HUDEP-2 (cell line): ENCODE measurements at regions not wholly inside any gene's neighbourhood (a gene's known extent, or its start where the extent isn't known, plus 50 kb on each side); places are given as distances from the start of the nearest gene placed in this dataset.
A peak's percentile ranks its signal among the peaks of the same experiment; 100 is the strongest.

Experiments
- DNase-seq, 76 experiments: peaks; one replicate each; lab custom pipeline; 2025; ENCODE audit not compliant: unreplicated experiment in 76 of 76; lab: John Stamatoyannopoulos, UW

- DNase-seq: no peak
These were observed 64.6 kb downstream of the LINC01488 start for GRCh38 chr11:69545976-69546617.

DNA sequence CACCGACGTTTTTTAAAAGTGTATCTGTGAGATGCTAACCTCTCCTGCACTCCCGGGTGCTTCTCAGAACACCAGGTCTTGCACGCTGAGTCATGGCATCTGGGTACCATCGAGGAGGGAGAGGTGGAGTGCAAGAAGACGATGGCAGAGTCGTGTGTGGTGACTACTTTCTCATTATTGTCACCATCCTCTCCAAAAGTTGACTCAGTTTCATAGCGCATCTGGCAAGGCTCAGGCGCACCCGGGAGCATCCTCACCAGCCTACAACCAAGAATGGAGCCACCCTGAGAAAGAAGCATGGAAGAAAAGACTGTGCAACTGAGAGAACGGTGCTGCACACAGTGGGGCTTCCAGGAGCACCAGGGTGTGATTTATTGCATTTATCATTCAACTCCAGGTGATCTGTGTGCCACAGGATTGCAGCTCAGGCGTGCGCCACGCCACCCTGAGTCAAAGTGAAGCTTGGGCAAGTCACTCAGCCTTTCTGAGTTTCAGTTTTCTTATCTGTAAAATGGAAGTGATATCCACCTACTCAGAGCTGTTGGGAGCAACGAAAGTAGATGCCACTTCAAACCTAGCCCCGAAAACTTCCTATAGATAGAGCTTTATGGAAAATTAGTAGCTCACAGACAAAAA is 65.4 kb downstream of the LINC01488 start:
- peak in 2 of 76 experiments; percentile 4 to 6 for DNase-seq

- no peak for DNase-seq
These were observed 69.4 kb downstream of the LINC01488 start for GRCh38 chr11:69550846-69551245.

DNA sequence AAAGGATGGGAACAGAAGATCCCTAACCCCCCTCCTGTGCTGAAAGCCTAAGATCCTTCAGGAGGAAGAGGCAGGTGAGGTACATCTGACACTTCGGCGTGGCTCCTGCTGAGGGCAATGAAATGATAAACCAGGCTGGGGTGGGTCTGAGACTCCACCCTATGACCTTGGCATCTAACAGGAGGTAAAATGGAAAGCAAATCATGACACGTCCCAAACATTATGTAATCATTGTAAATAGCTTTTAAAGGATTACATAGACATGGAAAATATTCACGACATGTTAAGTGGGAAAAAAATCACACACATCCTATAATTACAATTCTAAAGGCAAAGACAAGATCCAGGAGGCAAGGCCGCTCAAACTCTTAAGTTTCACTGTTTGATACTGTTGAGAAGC is 70.5 kb downstream of the LINC01488 start:
- no peak for DNase-seq

- no peak for DNase-seq
These were observed 71.5 kb downstream of the LINC01488 start for GRCh38 chr11:69552951-69553350.

GRCh38 chr11:69553416-69554357 is 72.2 kb downstream of the LINC01488 start:
- DNase-seq: no peak

- no peak for DNase-seq
These were observed 73.4 kb downstream of the LINC01488 start for GRCh38 chr11:69554849-69555248.

- DNase-seq: no peak
These were observed 75.8 kb downstream of the LINC01488 start for GRCh38 chr11:69557266-69557665.

GRCh38 chr11:69558519-69558941 is 77.1 kb downstream of the LINC01488 start:
- DNase-seq: no peak

DNA sequence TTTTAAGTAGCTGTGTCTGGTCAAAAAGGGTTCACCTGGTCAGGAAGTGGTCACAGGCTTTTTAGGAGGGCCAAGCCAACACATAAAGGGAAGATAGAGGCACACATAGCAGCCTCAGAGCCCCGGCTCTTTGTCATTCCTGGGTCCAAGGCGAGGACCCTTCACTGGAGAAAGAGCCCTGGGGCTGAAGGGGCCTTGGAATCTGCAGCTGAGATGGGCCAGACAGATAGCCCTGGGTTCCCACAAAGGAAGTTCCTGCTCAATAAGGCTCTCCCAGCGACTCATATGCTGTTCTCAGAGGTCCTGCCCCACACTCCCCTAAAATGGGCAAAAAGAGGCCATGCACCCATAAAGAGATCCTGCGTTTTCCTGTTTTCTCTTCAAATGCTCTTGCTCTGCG is 77.7 kb downstream of the LINC01488 start:
- DNase-seq: no peak

- DNase-seq: no peak
These were observed 78.8 kb downstream of the LINC01488 start for GRCh38 chr11:69560141-69560790.

DNA sequence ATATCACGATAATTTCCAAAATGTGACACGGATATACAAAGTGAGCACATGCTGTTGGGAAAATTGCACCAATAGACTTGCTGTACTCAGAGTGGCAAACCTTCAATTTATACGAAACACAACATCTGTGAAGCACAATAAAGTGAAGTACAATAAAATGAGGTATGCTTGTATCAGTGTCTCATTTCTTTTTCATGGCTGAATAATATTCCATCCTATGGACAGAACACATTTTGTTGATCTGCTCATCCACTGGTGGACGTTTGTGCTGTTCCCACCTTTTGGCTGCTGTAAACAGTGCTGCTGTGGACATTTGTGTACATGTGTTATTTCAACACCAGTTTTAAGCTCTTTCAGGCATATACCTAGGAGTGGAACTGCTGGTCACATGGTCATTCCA is 78.7 kb upstream of the CCND1 start:
- no peak for DNase-seq

DNA sequence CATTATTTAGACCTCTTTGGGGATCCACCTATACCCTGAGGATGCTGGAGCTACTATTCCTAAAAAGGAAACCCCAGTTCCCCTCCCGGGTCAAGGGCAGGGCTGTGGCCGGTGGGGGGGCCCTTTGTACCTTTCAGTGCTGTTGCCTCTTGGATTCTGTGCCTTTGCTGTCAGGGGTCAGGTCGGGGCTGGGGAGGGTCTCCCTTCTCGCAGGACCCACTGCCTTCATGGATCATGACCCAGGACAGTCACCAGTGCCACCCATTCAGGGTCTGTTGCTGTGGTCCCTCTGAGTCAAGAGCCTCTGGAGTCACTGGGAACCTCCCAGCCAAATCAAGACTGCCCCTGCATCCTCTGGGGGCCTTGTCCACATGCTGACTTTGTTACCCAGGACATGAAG is 78.1 kb upstream of the CCND1 start:
- no peak for DNase-seq

DNA sequence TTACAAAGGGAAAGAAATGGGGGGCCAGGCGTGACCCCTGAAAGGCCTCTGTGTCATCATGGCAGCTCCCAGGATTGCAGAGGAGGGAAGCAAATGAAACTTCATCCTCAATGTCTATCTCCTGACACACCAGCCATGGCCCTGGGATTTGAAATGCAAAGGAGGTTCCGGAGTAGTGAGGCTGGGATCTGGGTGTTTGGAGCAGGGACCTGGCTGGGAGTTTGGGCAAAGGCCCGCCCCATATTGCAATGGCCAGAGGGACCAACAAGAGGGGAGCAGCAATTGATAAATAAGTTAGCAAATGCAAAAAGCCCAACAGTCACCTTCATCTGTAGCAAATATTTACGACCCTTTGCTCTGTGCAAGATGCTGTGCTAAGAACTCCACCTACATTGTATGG is 77.7 kb upstream of the CCND1 start:
- no peak for DNase-seq

DNA sequence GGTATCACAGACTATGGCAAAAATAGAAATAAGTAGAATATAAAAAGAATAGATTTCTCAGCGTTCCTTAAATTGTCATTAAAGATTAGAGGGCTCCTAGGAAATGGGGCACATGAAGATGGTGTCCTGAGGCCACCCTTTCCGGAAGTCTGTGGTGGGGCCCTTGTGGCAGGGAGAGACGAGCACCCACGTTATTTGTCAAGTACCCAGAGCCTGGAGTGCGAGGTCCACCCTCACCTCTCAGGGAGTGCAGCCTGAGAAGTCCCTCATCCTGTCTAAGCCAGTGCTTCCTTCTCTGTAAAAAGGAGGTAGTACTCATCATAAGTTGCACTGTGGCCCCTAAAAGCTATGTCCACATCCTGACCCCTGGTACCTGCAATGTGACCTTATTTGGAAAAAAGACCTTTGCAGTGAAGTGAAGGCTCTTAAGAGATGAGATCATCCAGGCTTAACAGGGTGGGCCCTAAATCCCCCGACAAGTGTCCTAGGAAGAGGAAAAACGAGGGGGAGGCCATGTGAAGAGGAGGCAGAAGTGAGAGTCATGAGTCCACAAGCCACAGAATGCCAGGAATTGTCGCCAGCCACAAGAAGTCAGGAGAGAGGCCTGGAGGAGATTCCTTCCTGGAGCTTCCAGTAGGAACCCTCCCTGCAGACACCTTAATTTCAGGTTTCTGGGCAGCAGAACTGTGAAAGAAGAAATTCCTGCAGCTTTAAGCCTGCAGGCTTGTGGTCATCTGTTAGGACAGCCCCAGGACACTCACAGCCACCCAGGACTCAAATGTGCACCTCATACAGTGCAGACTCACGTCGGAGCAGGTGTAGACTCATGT is 76.8 kb upstream of the CCND1 start:
- DNase-seq: no peak

DNA sequence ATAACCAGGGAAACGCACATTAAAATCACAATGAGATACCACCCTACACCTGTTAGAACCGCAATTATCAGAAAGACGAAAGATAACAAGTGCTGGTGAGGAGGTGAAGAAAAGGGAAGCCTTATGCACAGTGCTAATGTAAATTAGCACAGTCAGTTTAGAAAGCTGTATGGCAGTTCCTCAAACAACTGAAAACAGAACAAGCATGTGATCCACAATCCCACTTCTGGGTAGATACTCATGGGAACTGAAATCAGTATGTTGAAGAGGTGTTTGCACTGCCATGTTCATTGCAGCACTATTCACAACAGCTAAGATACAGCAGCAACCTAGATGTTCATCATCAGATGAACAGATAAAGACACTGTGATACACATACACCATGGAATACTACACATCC is 75.0 kb upstream of the CCND1 start:
- DNase-seq: no peak

GRCh38 chr11:69567951-69568808 is 72.8 kb upstream of the CCND1 start:
- no peak for DNase-seq

GRCh38 chr11:69568809-69569097 is 72.2 kb upstream of the CCND1 start:
- no peak for DNase-seq
